ENCODE measurements at regions not wholly inside any gene's neighbourhood (a gene's known extent, or its start where the extent isn't known, plus 50 kb on each side); places are given as distances from the start of the nearest gene placed in this dataset.

- H3K27me3 Mint-ChIP-seq (ENCODE audit: insufficient read depth, low read depth, poor library complexity) = no peaks in the 10 kb centered on the region
- H3K9me3 Mint-ChIP-seq = peaks cover 12% of the 10 kb centered on the region
- Histone ChIP-seq H3K27ac (ENCODE audit: low read depth) (no peak overlapping the region), H3K4me3 (no peak overlapping the region), H3K4me2 (no peak overlapping the region), H3K4me1 (ENCODE audit: insufficient read depth) (no peaks in the 10 kb centered on the region), H2AFZ (peak overlapping the region; percentile 75; the same call in 1 of the 2 replicates), H3K36me3 (ENCODE audit: insufficient read depth) (no peaks in the 10 kb centered on the region), H4K20me1 (replicated peaks; ENCODE audit: insufficient read depth) (no peaks in the 10 kb centered on the region), H3F3A (replicated peaks; ENCODE audit: low read depth) (no peaks in the 10 kb centered on the region), H3K9me2 (ENCODE audit: insufficient read depth) (no peaks in the 10 kb centered on the region), H3K27me3 (ENCODE audit: insufficient read depth) (no peaks in the 10 kb centered on the region), H3K79me2 (replicated peaks; ENCODE audit: insufficient read depth) (no peaks in the 10 kb centered on the region)
- H3K36me3 Mint-ChIP-seq (ENCODE audit: low read depth) = no peaks in the 10 kb centered on the region; the same call in 1 of the 3 replicates
- TF ChIP-seq STAT1 (IDR thresholded peaks at IDR 0.05; ENCODE audit: unreplicated experiment) = no peak
- peak; percentile 23 to 47 for TF ChIP-seq CTCF (conservative IDR thresholded peaks at IDR 0.05; ENCODE audit: low read depth in 2 of 2)
- peak; percentile 77 for DNase-seq (ENCODE audit: low spot score)
- no peak overlapping the region for H3K27ac Mint-ChIP-seq
- H3K4me1 Mint-ChIP-seq = no peaks in the 10 kb centered on the region
- H3K4me3 Mint-ChIP-seq = no peak overlapping the region
- ATAC-seq = peak; percentile 99
Observed at GRCh38 chr6:120671519-120671918, 662.8 kb downstream of the TBC1D32 start.

GRCh38 chr6:120652506-120652905 lies 681.8 kb downstream of the TBC1D32 start:
- no peak for DNase-seq (ENCODE audit: low spot score)
- Histone ChIP-seq H3K36me3 (ENCODE audit: insufficient read depth) (no peaks in the 10 kb centered on the region), H2AFZ (no peak overlapping the region), H3K4me1 (ENCODE audit: insufficient read depth) (no peaks in the 10 kb centered on the region), H3K4me2 (no peak overlapping the region), H3F3A (replicated peaks; ENCODE audit: low read depth) (no peaks in the 10 kb centered on the region), H3K27me3 (ENCODE audit: insufficient read depth) (no peaks in the 10 kb centered on the region), H3K79me2 (replicated peaks; ENCODE audit: insufficient read depth) (no peaks in the 10 kb centered on the region), H4K20me1 (replicated peaks; ENCODE audit: insufficient read depth) (no peaks in the 10 kb centered on the region), H3K27ac (ENCODE audit: low read depth) (no peak overlapping the region), H3K9me2 (ENCODE audit: insufficient read depth) (no peaks in the 10 kb centered on the region), H3K4me3 (no peak overlapping the region)
- no peak for ATAC-seq
- peaks cover 7% of the 10 kb centered on the region for H3K36me3 Mint-ChIP-seq (ENCODE audit: low read depth)
- no peak overlapping the region for H3K4me3 Mint-ChIP-seq
- H3K27ac Mint-ChIP-seq = no peak overlapping the region
- H3K4me1 Mint-ChIP-seq = no peaks in the 10 kb centered on the region
- no peak for TF ChIP-seq CREB1 (CRISPR knock-in tag; IDR thresholded peaks at IDR 0.05; ENCODE audit: low read depth)
- TF ChIP-seq POLR2AphosphoS5 (IDR thresholded peaks at IDR 0.05; ENCODE audit: low read depth) = no peak
- no peak for TF ChIP-seq JUNB (IDR thresholded peaks at IDR 0.05; ENCODE audit: unreplicated experiment)
- no peak for TF ChIP-seq EZH2phosphoT487 (IDR thresholded peaks at IDR 0.05; ENCODE audit: unreplicated experiment)
- no peak for TF ChIP-seq EZH2 (IDR thresholded peaks at IDR 0.05; ENCODE audit: low read depth, unreplicated experiment)
- no peak for TF ChIP-seq NANOG (IDR thresholded peaks at IDR 0.05; ENCODE audit: borderline replicate concordance)
- no peak for TF ChIP-seq ZNF331 (CRISPR knock-in tag; IDR thresholded peaks at IDR 0.05; ENCODE audit: low read depth)
- no peak for TF ChIP-seq ZNF462 (CRISPR knock-in tag; IDR thresholded peaks at IDR 0.05)
- no peaks in the 10 kb centered on the region for H3K27me3 Mint-ChIP-seq (ENCODE audit: insufficient read depth, low read depth, poor library complexity)
- H3K9me3 Mint-ChIP-seq = peaks cover 2% of the 10 kb centered on the region; the same call in 2 of the 3 replicates
